ENCODE measurements at regions not wholly inside any gene's neighbourhood (a gene's known extent, or its start where the extent isn't known, plus 50 kb on each side); places are given as distances from the start of the nearest gene placed in this dataset.

GRCh38 chr19:31597616-31598015 lies 248.4 kb upstream of the TSHZ3 start:
- H3K9me3 Mint-ChIP-seq, result no peaks in the 10 kb centered on the region
- H3K36me3 Mint-ChIP-seq (ENCODE audit: low read depth), result no peaks in the 10 kb centered on the region
- H3K4me1 Mint-ChIP-seq, result no peaks in the 10 kb centered on the region
- H3K27me3 Mint-ChIP-seq (ENCODE audit: low read depth, poor library complexity), result peaks cover 12% of the 10 kb centered on the region
- no peak for DNase-seq
- H3K4me3 Mint-ChIP-seq, result no peak overlapping the region
- H3K27ac Mint-ChIP-seq, result no peak overlapping the region
- TF ChIP-seq CTCF (IDR thresholded peaks at IDR 0.05), result no peak

GRCh38 chr19:31598730-31599238 lies 249.5 kb upstream of the TSHZ3 start:
- no peak for DNase-seq
- H3K27ac Mint-ChIP-seq, result no peak overlapping the region
- H3K4me1 Mint-ChIP-seq, result no peaks in the 10 kb centered on the region
- H3K9me3 Mint-ChIP-seq, result no peaks in the 10 kb centered on the region
- no peak overlapping the region for H3K4me3 Mint-ChIP-seq
- H3K27me3 Mint-ChIP-seq (ENCODE audit: low read depth, poor library complexity), result peaks cover 6% of the 10 kb centered on the region
- no peak for TF ChIP-seq CTCF (IDR thresholded peaks at IDR 0.05)
- H3K36me3 Mint-ChIP-seq (ENCODE audit: low read depth), result no peaks in the 10 kb centered on the region

GRCh38 chr19:31600731-31601295 lies 251.6 kb upstream of the TSHZ3 start:
- TF ChIP-seq CTCF (IDR thresholded peaks at IDR 0.05), result no peak
- H3K36me3 Mint-ChIP-seq (ENCODE audit: low read depth), result no peaks in the 10 kb centered on the region
- H3K4me3 Mint-ChIP-seq, result no peak overlapping the region
- no peak for DNase-seq
- H3K27ac Mint-ChIP-seq, result no peak overlapping the region
- H3K4me1 Mint-ChIP-seq, result no peaks in the 10 kb centered on the region
- H3K9me3 Mint-ChIP-seq, result no peaks in the 10 kb centered on the region
- peaks cover 7% of the 10 kb centered on the region for H3K27me3 Mint-ChIP-seq (ENCODE audit: low read depth, poor library complexity)

- no peak overlapping the region for H3K27ac Mint-ChIP-seq
- H3K4me3 Mint-ChIP-seq, result no peak overlapping the region
- peaks cover 7% of the 10 kb centered on the region for H3K27me3 Mint-ChIP-seq (ENCODE audit: low read depth, poor library complexity)
- H3K36me3 Mint-ChIP-seq (ENCODE audit: low read depth), result no peaks in the 10 kb centered on the region
- no peak for DNase-seq
- H3K4me1 Mint-ChIP-seq, result no peaks in the 10 kb centered on the region
- TF ChIP-seq CTCF (IDR thresholded peaks at IDR 0.05), result no peak
- no peaks in the 10 kb centered on the region for H3K9me3 Mint-ChIP-seq
Measured at GRCh38 chr19:31601855-31602254, 252.6 kb upstream of the TSHZ3 start.

GRCh38 chr19:31602548-31602947 lies 253.3 kb upstream of the TSHZ3 start:
- no peak for TF ChIP-seq CTCF (IDR thresholded peaks at IDR 0.05)
- Mint-ChIP-seq H3K27ac (no peak overlapping the region), H3K4me3 (no peak overlapping the region), H3K4me1 (no peaks in the 10 kb centered on the region), H3K27me3 (ENCODE audit: low read depth, poor library complexity) (peaks cover 7% of the 10 kb centered on the region), H3K36me3 (ENCODE audit: low read depth) (no peaks in the 10 kb centered on the region), H3K9me3 (no peaks in the 10 kb centered on the region)
- no peak for DNase-seq

GRCh38 chr19:31604493-31605040 lies 255.3 kb upstream of the TSHZ3 start:
- Mint-ChIP-seq H3K27me3 (ENCODE audit: low read depth, poor library complexity) (peaks cover 11% of the 10 kb centered on the region), H3K36me3 (ENCODE audit: low read depth) (no peaks in the 10 kb centered on the region), H3K27ac (no peak overlapping the region), H3K4me1 (no peaks in the 10 kb centered on the region), H3K4me3 (no peak overlapping the region), H3K9me3 (no peaks in the 10 kb centered on the region)
- DNase-seq, result no peak
- no peak for TF ChIP-seq CTCF (IDR thresholded peaks at IDR 0.05)

All from nephron progenitor cell (in vitro differentiated cells).